IPS-11a (cell line): ENCODE measurements at regions not wholly inside any gene's neighbourhood (a gene's known extent, or its start where the extent isn't known, plus 50 kb on each side); places are given as distances from the start of the nearest gene placed in this dataset.
"Not testable (repeated sequence)": the region's sequence is repeated elsewhere in the genome, so short reads cannot be mapped to it uniquely, and the experiment has no call there.

Experiments used
- H3K4me3 ChIP-seq: one replicate; pipeline ENCODE4 v1.5.1; 2013; ENCODE audit warnings: low read depth, low read length, control low read depth

DNA sequence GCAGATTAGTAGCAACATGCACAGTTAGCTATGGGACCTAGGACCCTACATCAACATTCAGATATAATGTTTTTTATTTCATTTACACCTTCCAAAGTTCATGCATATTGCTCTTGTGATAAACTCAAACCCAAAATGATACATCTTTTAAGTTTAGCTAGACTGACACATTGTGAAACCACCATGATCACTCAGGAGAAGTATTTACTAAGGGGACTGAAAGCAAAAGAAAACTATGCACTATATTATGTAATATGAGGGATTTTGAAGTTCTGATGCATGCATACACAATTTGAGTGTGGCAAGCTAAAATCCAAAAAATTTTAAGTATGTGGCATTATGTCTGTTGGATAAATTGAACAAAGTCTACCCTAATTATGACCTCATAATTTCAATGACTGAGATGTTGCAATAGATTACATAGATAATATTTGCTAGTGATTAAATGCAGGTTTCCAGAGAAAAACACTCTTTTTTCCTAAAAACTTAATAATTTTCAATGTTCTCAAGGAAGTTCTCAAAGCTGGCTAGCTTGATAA lies 914.8 kb upstream of the GRIA3 start:
- H3K4me3 ChIP-seq: no peak overlapping the region

DNA sequence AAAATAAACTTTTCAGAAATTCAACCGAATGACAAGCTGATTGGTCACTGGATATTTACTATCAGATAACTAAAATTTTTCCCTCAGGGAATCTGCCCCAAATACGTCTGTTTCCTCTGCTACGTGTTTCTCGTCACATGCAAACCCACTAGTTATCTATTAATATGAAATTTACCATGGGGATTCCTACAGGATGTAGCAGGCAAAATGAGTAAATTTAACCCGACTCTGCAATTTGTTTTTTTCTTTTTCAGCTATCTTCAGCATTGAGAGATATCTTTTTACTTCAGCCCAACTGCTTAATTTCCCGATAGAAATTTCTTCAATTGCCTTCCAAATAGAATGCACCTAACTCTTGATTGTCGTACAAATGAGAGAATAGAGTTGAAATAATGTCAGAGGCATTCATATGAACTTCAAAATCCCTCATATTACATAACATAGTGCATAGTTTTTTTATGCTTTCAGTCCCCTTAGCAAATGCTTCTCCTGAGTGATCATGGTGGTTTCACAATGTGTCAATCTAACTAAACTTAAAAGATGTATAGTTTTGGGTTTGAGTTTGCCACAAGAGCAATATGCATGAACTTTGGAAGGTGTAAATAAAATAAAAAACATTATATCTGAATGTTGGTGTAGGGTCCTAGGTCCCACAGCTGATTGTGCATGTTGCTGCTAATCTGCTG lies 913.1 kb upstream of the GRIA3 start:
- H3K4me3 ChIP-seq: no peak overlapping the region

DNA sequence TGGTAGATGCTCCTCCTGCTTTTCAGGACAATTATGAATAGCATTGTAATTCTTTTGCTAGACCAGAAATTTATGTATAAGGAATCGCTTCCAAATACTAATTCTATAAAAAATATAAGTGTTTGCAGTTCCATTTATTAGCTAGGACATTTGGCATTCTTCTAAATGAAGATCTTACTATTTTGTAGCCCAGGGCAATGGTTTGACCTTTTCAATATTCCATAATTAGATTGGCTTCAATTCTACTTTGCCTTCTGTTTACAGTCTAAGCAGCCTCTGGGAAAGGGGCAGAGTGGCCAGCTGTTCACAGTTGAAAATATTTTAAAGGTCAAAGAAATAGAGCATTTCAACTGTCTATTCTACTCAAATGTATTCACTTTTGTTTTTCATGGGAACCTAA lies 912.1 kb upstream of the GRIA3 start:
- H3K4me3 ChIP-seq: no peak overlapping the region

DNA sequence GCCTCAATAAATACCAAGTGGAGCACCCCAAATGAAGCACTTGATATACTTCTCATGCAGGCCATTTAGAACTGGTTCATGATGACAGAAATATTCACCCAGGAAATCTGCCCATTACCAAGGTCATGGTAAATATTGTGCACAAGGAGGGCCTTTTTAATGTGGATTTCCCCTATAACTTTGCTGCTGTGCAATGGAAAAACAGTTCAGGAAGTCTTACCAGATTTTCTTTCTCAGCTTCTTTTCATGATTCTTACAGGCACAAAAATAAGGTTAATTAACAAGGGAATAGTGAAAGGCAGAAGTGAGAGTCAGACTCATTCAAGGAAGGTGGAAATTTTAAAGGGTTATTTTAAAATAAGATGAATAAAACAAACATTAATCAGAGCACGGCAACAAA lies 904.3 kb upstream of the GRIA3 start:
- H3K4me3 ChIP-seq: no peak overlapping the region

DNA sequence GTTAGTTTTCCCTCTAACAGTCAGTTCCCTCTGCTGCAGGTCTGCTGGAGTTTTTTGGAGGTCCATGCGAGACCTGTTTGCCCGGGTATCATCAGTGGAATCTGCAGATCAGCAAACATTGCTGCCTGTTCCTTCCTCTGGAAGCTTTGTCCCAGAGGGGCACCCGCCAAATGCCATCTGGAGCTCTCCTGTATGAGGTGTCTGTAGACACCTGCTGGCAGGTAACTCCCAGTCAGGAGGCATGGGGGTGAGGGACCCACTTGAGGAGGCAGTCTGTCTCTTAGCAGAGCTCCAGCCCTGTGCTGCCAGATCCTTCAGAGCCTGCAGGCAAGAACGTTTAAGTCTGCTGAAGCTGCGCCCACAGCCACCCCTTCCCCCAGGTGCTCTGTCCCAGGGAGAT lies 884.3 kb upstream of the GRIA3 start:
- not testable (repeated sequence) for H3K4me3 ChIP-seq

DNA sequence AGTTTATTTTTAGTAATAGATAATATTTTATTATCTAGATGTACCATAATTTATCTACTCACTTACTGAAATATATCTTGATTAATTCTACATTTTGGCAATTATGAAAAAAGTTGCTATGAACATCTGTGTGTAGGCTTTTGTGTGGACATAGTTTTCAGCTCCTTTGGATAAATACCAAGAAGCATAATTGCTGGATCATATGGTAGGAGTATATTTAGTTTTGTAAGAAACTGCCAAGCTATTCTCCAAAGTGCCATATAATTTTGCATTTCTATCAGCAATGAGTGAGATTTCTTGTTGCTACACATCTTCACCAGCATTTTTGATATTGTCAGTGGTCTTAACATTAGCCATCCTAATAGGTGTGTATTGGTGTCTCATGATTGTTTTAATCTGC lies 882.6 kb upstream of the GRIA3 start:
- H3K4me3 ChIP-seq: no peak overlapping the region

DNA sequence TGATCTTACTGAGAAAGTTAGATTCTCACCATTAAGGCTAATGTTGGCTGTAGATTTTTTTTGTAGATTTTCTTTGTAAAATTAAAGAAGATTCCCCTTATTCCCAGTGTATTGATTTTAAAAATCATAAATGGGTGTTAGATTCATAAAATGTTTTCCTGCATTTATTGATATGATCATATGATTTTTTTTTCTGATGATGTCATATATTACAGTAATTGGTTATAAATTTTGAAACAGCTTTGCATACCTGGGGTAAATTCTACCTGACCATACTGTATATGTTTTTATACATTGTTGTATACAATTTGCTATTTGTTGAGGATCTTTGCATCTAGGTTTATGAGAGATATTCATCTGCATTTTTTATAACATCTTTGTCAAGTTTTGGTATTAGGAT lies 880.3 kb upstream of the GRIA3 start:
- H3K4me3 ChIP-seq: no peak overlapping the region

DNA sequence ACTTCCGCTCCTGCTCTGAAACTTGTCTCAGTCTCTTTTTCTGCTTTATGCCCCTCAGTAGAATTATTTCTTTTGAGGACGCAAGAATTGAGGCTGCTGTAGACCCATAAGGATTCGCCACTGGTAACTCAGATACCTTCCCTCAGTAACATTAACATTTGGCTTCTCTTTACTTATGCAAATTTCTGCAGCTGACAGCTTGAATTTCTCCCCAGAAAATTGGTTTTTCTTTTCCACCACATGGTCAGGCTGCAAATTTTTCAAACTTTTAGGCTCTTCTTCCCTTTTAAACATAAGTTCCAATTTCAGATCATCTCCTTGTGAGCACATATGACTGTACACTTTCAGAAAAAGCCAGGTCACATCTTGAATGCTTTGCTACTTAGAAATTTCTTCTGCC lies 839.3 kb upstream of the GRIA3 start:
- H3K4me3 ChIP-seq: no peak overlapping the region

DNA sequence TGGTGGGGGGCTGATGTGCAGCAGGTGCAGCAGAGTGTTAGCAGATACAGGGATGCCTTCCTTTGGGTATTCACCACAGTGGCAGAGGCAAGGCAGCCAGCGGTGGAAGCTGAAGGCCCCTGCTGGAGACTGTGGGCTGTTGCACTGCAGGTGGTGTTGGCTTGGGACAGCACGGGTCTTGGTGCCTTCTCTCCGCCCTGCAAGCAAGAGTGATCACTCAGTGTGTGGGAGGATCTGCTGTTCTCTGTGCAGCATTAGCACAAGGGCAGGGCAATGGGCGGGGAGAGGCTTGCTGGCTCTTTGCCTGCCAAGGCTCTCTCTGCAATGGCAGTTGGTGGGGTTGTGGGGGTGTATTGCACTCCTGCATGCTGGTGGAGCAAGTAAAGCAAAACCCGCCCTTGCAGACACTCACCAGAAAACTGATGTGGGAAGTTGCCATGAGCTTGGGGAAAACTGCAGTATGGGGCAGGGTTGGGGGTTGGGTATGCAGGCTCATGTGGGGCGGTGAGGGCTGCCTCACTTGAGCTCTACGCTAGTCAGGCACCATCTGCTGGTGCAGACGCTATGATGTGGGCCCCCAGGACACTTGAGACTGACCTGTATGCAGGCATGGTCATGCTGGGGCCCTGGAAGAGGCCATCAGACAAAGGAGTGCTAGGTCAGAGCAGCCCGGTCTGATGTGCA lies 820.8 kb upstream of the GRIA3 start:
- no peak overlapping the region for H3K4me3 ChIP-seq

DNA sequence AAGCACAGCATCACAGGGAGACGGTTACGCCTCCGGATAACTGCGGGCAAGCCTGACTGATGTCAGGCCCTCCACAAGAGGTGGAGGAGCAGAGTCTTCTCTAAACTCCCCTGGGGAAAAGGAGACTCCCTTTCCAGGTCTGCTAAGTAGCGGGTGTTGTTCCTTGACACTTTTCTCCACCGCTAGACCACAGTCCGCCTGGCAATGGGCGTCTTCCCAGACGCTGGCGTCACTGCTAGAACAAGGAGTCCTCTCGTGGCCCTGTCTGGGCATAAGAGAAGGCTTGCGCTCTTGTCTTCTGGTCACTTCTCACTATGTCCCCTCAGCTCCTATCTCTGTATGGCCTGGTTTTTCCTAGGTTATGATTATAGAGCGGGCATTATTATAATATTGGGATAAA lies 808.5 kb upstream of the GRIA3 start:
- H3K4me3 ChIP-seq: not testable (repeated sequence)

DNA sequence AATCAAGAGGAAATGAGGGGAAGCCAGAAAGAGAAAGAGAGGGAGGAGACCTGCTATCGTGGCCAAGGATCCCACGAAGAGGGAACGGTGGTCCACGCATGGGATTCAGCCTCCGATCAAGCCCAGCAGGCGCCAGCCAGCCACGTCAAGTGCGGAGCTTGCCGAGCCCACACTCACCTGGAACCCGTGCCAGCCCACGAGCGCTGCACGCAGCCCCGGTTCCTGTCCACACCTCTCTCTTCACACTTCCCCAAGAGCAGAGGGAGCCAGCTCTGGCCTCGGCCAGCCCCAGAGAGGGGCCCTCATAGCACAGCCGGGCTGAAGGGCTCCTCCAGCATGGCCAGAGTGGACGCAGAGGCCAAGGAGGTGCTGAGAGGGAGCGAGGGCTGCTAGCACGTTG lies 795.1 kb upstream of the GRIA3 start:
- H3K4me3 ChIP-seq: no peak overlapping the region

DNA sequence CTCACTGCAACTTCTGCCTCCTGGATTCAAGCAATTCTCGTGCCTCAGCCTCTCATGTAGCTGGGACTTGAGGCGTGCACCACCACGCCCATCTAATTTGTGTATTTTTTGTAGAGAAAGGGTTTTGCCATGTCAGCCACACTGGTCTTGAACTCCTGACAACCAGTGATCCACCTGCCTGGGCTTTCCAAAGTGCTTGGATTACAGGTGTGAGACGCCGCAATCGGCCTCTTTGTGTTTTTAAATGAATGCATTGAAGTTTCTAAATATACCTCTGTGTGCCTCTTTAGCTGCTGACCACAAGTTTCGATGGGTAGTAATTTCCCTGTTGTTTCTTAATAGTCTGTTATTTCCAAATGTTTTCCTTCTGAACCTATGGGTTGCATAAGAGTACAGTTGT lies 765.3 kb upstream of the GRIA3 start:
- H3K4me3 ChIP-seq: no peak overlapping the region

DNA sequence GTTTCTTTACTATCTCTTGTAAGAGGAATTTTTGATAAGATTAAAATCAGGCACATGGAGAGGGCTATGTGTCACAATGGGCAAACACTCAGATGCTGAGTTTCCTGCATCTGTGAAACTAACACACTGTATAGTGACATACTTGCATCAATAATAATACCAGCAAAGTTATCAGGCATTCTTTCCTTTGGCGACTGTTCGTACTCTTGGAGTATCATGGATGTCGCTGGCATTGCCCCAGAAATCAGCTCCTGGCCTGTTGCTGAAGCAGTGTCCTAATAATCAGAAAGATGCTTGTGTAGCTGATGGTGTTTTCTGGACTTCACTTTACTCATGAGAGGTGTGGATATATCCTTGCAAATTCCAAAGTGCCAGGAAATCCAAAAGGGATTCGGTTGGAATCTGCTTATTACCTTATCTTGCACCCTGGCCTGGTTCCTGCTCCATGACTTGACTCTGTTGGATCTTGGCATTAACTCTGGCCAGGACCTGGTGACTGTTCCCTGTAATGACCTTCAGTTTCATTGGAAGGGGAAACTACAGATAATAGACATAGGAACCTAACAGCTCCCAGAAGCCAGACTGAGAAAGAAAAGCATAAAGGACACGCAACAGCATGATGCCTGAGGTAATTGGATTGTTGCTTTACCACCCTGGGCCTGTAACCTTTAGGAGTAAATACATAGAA lies 762.5 kb upstream of the GRIA3 start:
- no peak overlapping the region for H3K4me3 ChIP-seq

DNA sequence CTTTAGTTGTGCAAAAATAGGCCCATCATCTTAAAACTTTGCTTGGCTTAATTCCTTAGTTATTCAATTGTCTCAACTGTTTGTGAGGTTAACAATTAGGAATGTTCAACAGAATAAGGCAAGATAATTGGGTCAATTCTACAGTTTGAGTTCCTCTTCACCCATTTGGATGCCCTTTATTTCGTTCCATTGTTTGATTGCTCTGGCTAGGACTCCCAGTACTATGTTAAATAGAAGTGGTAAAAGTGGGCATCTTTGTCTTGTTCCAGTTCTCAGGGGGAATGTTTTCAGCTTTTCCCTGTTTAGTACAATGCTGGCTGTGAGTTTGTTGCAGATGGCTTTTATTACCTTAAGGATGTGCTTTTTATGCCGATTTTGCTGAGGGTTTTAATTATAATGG lies 761.5 kb upstream of the GRIA3 start:
- no peak overlapping the region for H3K4me3 ChIP-seq

DNA sequence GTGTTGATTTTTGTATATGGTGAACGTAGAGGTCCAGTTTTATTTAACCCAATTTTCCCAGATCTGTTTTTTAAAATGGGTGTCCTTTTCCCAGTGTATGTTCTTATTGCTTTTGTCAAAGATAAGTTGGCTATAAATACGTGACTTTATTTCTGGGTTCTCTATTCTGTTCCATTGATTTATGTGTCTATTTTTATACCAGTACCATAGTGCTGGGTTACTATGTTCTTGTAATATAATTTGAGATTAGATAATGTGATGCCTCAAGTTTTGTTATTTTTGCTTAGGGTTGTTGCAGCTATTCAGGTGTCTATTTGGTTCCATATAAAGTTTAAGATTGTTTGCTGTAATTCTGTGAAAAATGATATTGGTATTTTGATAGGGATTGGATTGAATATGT lies 749.1 kb upstream of the GRIA3 start:
- H3K4me3 ChIP-seq: no peak overlapping the region

DNA sequence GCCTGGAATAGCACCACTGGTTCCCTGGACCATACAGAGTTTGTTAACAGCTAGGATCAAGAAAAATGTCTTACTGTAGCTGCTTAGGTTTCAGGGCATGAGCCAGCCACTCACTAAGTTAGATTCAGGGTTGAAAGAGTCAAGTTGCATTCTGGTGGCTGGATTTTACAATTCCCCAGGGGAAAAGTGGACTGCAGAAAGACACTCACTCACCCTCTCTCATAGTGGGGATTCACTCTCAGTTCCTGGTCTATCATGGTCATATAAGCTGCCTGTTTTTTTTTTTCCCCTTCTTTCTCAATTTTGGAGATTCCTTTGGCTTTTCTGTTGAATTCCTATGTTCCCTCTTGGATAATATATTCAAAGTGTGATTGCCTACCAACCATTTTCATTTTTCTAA lies 744.2 kb upstream of the GRIA3 start:
- no peak overlapping the region for H3K4me3 ChIP-seq

DNA sequence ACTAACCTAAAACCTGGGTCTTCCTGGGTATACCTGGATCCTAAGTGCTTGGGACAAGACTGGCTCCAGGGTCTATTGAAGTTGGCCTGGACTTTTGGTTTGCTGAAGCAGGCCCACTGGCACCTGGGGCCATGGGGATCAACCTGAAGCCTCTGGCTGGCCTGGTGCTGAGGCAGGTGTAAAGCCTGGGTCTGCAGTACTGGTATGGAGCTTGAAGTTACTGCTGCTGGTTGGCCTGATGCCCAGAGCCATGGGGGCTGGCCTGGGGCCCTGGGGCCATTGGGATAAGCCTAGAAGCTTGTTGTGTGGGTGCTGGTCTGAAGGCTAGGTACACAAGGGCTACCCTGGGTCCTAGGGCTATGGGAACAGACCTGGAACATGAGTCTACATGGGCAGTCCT lies 743.2 kb upstream of the GRIA3 start:
- no peak overlapping the region for H3K4me3 ChIP-seq

DNA sequence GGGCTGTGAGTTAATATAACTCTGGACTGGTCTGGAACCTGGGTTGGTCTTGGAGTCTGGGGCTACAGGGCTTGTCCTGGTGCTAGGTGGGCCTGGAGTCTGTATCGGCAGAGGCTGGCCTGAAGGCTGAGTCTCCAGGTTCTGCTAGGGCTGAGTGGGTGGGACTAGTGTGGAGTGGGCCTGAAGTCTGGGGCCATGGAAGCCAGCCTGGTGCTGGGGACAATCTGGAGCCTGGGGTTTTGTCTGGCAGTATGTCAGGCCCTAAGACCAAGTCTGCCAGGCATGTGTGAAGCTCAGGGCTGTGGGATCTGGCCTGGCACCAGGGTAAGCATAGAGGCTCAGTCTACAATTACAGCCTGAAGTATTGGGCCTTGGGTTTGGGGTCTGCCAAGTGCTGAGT lies 742.6 kb upstream of the GRIA3 start:
- no peak overlapping the region for H3K4me3 ChIP-seq

DNA sequence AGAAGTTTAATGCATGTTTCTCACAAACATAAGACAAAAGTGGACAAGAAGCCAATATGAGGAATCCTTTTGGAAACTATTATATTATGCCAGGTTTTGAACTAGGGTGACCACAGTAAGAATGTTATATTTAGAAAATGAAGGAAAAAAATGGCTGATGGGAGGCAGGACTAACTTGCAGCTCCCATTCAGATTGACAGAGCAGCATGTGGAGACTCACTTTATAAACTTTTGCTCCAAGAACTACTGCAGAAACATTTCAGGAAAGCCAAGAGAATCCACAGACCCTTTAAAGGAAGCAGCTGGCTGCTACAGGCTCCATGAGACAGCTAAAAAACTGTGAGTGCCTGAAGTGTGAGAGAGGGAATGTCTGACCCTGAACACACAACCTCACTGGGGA lies 738.6 kb upstream of the GRIA3 start:
- H3K4me3 ChIP-seq: no peak overlapping the region

DNA sequence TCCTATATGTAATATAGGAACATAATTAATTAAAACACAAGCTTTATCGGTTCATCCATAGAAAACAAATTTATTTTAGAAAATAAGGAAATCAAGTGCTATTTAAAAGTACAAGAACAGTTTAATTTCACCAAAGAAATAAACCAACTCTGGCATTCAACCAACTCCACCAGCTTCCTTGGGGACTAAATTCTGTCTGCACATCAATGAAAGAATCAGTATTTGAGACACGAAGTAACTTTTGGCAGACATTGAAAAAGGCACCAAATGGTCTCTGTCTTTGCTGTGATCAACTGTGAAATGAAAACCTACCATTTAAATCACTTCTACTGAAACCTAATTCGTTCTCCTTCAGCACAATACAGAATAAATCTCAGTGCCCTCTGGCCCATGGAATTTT lies 719.7 kb upstream of the GRIA3 start:
- no peak overlapping the region for H3K4me3 ChIP-seq

DNA sequence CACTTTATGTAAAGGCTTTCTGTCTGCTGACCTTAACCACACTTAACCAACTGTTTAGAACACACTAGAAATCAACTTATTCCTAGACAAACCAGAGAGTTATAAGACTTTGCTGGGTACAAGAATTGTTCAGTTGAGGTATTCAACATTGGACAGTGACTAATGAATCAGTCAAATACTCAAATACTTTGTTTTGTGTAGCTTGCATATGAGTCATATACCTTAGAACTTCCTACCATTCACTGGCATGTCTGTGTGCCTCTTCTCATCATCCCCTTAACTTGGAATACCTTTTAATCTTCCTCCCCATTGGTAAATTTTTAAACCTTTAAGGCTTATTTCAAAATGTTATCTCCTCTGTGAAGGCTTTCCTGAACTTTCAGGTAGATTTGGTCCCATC lies 708.8 kb upstream of the GRIA3 start:
- no peak overlapping the region for H3K4me3 ChIP-seq

DNA sequence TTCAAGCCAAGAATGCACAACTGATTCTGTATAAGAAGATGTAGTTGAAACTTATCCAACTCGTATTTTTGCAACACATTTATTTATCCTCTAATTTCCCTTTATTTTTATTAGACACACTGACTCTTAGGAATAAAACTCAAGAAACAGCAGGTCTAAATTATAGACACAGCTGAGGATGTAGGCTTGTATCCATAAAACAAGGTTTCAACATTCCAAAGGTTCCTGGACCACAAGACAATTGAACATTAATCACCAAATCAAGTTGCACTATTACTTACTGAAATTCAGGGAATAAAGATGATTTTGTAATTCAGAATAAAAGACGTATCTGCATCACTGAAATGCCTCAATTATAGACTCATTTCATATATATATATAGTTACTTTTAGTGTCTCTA lies 683.5 kb upstream of the GRIA3 start:
- H3K4me3 ChIP-seq: no peak overlapping the region
